IMR-90 (cell line): ENCODE measurements at regions not wholly inside any gene's neighbourhood (a gene's known extent, or its start where the extent isn't known, plus 50 kb on each side); places are given as distances from the start of the nearest gene placed in this dataset.

ENCODE experiments used
- ATAC-seq: fragments of 200-7000 bp; cut with Tn5 transposase; 2 replicates; pipeline ENCODE4 v1.9.1; 2020; ENCODE audit warnings: low read depth, mild to moderate bottlenecking, moderate library complexity
- BruUV-seq: library from RNA; stranded (reverse); fragments of 400-500 nt; replicated peaks from 2 replicates; lab custom pipeline; 2021; lab: Mats Ljungman, UMichigan
- CTCF ChIA-PET: fragments of 300-600 bp; formaldehyde crosslinking; extraction: SDS; loops from one replicate; lab custom pipeline; 2021; ENCODE audit warnings: antibody characterized with exemption; lab: Yijun Ruan, JAX
- POLR2A ChIA-PET: fragments of 300-600 bp; sonication (Branson Sonifier 250); formaldehyde crosslinking; loops from one replicate; lab custom pipeline; 2022; ENCODE audit warnings: antibody characterized with exemption; ENCODE audit not compliant: unreplicated experiment; lab: Charles Lee
- DNase-seq: peaks from one replicate; pipeline ENCODE4 v3.0.0; 2013
- H2AFZ ChIP-seq: replicated peaks from 2 replicates; pipeline ENCODE3; 2013; ENCODE audit warnings: low read length, mild to moderate bottlenecking; ENCODE audit not compliant: poor library complexity
- H2AK5ac ChIP-seq: 2 replicates; pipeline ENCODE4 v1.6.1; 2013; ENCODE audit warnings: low read depth, low read length, inconsistent platforms
- H2AK9ac ChIP-seq: replicated peaks from 2 replicates; pipeline ENCODE3; 2013; ENCODE audit warnings: mild to moderate bottlenecking, low read depth, low read length, moderate library complexity; ENCODE audit not compliant: poor library complexity
- H2BK120ac ChIP-seq: 2 replicates; pipeline ENCODE4 v1.6.1; 2013; ENCODE audit warnings: low read depth, low read length, inconsistent platforms
- H2BK15ac ChIP-seq: 3 replicates; pipeline ENCODE4 v1.6.1; 2013; ENCODE audit warnings: low read depth, low read length, inconsistent platforms
- H2BK20ac ChIP-seq: 2 replicates; pipeline ENCODE4 v1.6.1; 2013; ENCODE audit warnings: low read depth, mild to moderate bottlenecking, inconsistent platforms, low read length, moderate library complexity
- H2BK5ac ChIP-seq: 2 replicates; pipeline ENCODE4 v1.6.1; 2013; ENCODE audit warnings: mild to moderate bottlenecking, low read depth, low read length, inconsistent platforms; ENCODE audit not compliant: poor library complexity, severe bottlenecking
- H3K14ac ChIP-seq: replicated peaks from 2 replicates; pipeline ENCODE4 v1.6.1; 2013; ENCODE audit warnings: low read depth, low read length, inconsistent platforms
- H3K18ac ChIP-seq: 2 replicates; pipeline ENCODE4 v1.6.1; 2013; ENCODE audit warnings: low read depth, low read length, control low read depth
- H3K23ac ChIP-seq: 2 replicates; pipeline ENCODE4 v1.6.1; 2013; ENCODE audit warnings: low read depth, low read length, inconsistent platforms
- H3K27ac ChIP-seq: 2 replicates; pipeline ENCODE4 v1.5.1; 2013; ENCODE audit warnings: mild to moderate bottlenecking, control low read depth, low read length; ENCODE audit not compliant: insufficient read depth
- H3K27me3 ChIP-seq: 2 replicates; pipeline ENCODE4 v1.6.1; 2013; ENCODE audit warnings: low read length; ENCODE audit not compliant: control insufficient read depth, insufficient read depth
- H3K36me3 ChIP-seq: 2 replicates; pipeline ENCODE4 v1.6.1; 2013; ENCODE audit warnings: low read length, mixed read lengths; ENCODE audit not compliant: control insufficient read depth, insufficient read depth
- H3K4ac ChIP-seq: 2 replicates; pipeline ENCODE4 v1.6.1; 2013; ENCODE audit warnings: low read depth, low read length, inconsistent platforms
- H3K4me1 ChIP-seq: 2 replicates; pipeline ENCODE4 v1.6.1; 2013; ENCODE audit warnings: low read length, mixed read lengths; ENCODE audit not compliant: control insufficient read depth, insufficient read depth
- H3K4me2 ChIP-seq: 2 replicates; pipeline ENCODE4 v1.6.1; 2013; ENCODE audit warnings: low read depth, mild to moderate bottlenecking, control low read depth, low read length, moderate library complexity
- H3K4me3 ChIP-seq: 2 replicates; pipeline ENCODE4 v1.5.1; 2013; ENCODE audit warnings: low read depth, mild to moderate bottlenecking, control low read depth, low read length, moderate library complexity; ENCODE audit not compliant: insufficient read depth
- H3K56ac ChIP-seq: 2 replicates; pipeline ENCODE4 v1.6.1; 2013; ENCODE audit warnings: low read length, inconsistent platforms; ENCODE audit not compliant: insufficient read depth; ENCODE audit errors: extremely low read depth
- H3K79me1 ChIP-seq, 2 experiments: 2 replicates each; pipeline ENCODE4 v1.6.1; 2013; ENCODE audit warnings: low read length in 2 of 2, inconsistent platforms in 1 of 2, low read depth in 1 of 2
- H3K9ac ChIP-seq: 2 replicates; pipeline ENCODE4 v1.6.1; 2013; ENCODE audit warnings: low read depth, low read length, control low read depth
- H3K9me1 ChIP-seq: 2 replicates; pipeline ENCODE4 v1.6.1; 2013; ENCODE audit warnings: low read length, inconsistent platforms; ENCODE audit not compliant: insufficient read depth
- H3K9me3 ChIP-seq: 2 replicates; pipeline ENCODE4 v1.6.1; 2013; ENCODE audit warnings: low read length; ENCODE audit not compliant: control insufficient read depth, insufficient read depth
- H4K20me1 ChIP-seq: 2 replicates; pipeline ENCODE4 v1.6.1; 2013; ENCODE audit warnings: low read length, inconsistent platforms; ENCODE audit not compliant: insufficient read depth
- H4K5ac ChIP-seq: 2 replicates; pipeline ENCODE4 v1.6.1; 2013; ENCODE audit warnings: mild to moderate bottlenecking, low read depth, low read length, control low read depth
- H4K8ac ChIP-seq, 2 experiments: 2 replicates each; pipeline ENCODE4 v1.6.1; 2013; ENCODE audit warnings: low read depth in 2 of 2, low read length in 2 of 2, control low read depth in 1 of 2, inconsistent platforms in 1 of 2
- H4K91ac ChIP-seq: 2 replicates; pipeline ENCODE4 v1.6.1; 2013; ENCODE audit warnings: low read depth, low read length, inconsistent platforms; ENCODE audit not compliant: insufficient read depth
- BHLHE40 ChIP-seq: fragments of 150-350 bp; IDR thresholded peaks from 2 replicates; pipeline ENCODE4 v1.6.1; 2016; ENCODE audit warnings: mild to moderate bottlenecking, low read depth, low read length
- CEBPB ChIP-seq: IDR thresholded peaks from 2 replicates; pipeline ENCODE4 v1.6.1; 2012; ENCODE audit warnings: low read depth, low read length, improper control_type of control experiment
- CHD1 ChIP-seq: IDR thresholded peaks from 2 replicates; pipeline ENCODE4 v1.6.1; 2012; ENCODE audit warnings: low read depth, low read length, improper control_type of control experiment
- FOS ChIP-seq: fragments of 150-350 bp; IDR thresholded peaks from 2 replicates; pipeline ENCODE4 v1.6.1; 2016; ENCODE audit warnings: low read depth, low read length
- NFE2L2 ChIP-seq: fragments of 150-350 bp; IDR thresholded peaks from 2 replicates; pipeline ENCODE4 v1.6.1; 2016; ENCODE audit warnings: low read depth, mild to moderate bottlenecking, low read length
- RAD21 ChIP-seq: IDR thresholded peaks from 2 replicates; pipeline ENCODE4 v1.6.1; 2012; ENCODE audit warnings: low read length, improper control_type of control experiment
- RCOR1 ChIP-seq: IDR thresholded peaks from 2 replicates; pipeline ENCODE4 v1.6.1; 2012; ENCODE audit warnings: mild to moderate bottlenecking, low read length, improper control_type of control experiment; ENCODE audit not compliant: insufficient replicate concordance
- RFX5 ChIP-seq: IDR thresholded peaks from 2 replicates; pipeline ENCODE4 v1.8.0; 2012; ENCODE audit warnings: low read depth, mild to moderate bottlenecking, low read length, moderate library complexity
- WGBS, 2 experiments: methylation state at CpG; one replicate each; pipeline versions ENCODE4 v1.1.5 to v1.1.7; 2013; ENCODE audit warnings: missing lambda C conversion rate in 2 of 2; ENCODE audit not compliant: insufficient read length in 1 of 2; ENCODE audit errors: extremely low coverage in 2 of 2; 5-methylcytosine and 5-hydroxymethylcytosine counted together
- dilution Hi-C: fragments of 300-500 bp; cut with HindIII; formaldehyde crosslinking; loops from one replicate; pipeline ENCODE4 v1.14.3; 2018; ENCODE audit warnings: low sequenced_read_pairs; ENCODE audit not compliant: unreplicated experiment
- in situ Hi-C: fragments of 300-500 bp; cut with MboI; formaldehyde crosslinking; loops from 3 replicates; pipeline ENCODE4 v1.14.3; 2019; ENCODE audit warnings: low sequenced_read_pairs, inconsistent platforms, mixed read lengths
- intact Hi-C: fragments of 100-400 bp; cut with micrococcal nuclease; formaldehyde crosslinking; loops from 2 replicates; pipeline ENCODE4 v1.10.0; 2022
- TF ChIP-seq, protein P1 (sequence below): conservative IDR thresholded peaks from 2 replicates; pipeline ENCODE4 v1.5.1; 2012; ENCODE audit warnings: mild to moderate bottlenecking, low read depth, low read length, improper control_type of control experiment

DNA sequence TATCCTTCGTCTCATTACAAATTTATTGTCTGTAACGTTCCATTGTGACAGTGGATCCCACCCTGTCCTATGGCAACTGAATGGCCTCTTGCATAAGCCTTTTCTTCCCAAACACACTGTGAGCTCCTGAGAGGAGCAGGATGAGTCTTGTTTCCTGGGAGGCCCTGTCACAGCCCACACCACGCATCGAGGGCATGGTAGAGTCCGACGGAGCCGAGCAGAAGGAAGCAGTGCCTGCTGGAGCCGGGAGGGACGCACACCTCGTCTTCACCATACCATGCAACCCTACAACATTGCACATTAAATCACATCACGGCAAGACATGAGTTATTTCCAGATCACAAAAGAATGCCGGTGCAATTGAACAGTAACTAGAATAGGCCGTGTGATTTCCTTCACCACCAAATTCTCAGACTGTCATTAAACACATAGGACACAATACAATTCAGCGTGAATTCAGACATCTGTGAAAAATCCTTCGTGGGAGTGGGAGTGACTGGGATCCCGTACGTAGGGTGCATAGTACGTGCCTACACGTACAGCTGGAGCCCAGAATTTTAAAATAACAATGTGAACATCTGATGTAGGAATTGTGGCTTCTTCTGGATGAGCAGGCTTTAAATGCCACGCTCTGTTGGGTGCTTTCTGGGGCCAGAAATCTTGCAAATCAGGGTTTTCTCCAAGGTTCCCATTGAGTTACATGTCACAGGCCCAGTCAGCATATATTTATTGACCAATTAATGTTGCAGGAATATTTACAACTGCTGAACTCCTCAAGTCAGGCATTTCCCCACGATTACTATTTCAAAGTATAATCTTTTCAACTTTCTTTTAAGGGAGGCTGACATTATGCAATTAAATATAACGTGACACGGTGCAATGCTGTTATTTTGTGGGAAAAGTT lies 201.8 kb downstream of the TTLL2 start:
- Histone ChIP-seq H3K9me1 (no peaks in the 10 kb centered on the region), H3K9ac (no peak overlapping the region), H3K18ac (no peak overlapping the region), H4K5ac (no peak overlapping the region), H2AFZ (no peak overlapping the region), H3K4me1 (no peaks in the 10 kb centered on the region), H2BK20ac (no peak overlapping the region), H3K79me1 (no peaks in the 10 kb centered on the region), H3K23ac (no peak overlapping the region), H2AK5ac (no peak overlapping the region), H3K27me3 (no peaks in the 10 kb centered on the region), H3K4me2 (no peak overlapping the region), H4K8ac (no peak overlapping the region), H4K91ac (no peak overlapping the region), H2AK9ac (no peak overlapping the region), H3K9me3 (peaks cover 44% of the 10 kb centered on the region), H3K4me3 (no peak overlapping the region), H2BK15ac (no peak overlapping the region), H2BK120ac (no peak overlapping the region), H3K4ac (no peak overlapping the region), H3K56ac (no peak overlapping the region), H2BK5ac (no peak overlapping the region), H3K36me3 (no peaks in the 10 kb centered on the region), H4K20me1 (no peaks in the 10 kb centered on the region), H3K14ac (no peak overlapping the region), H3K27ac (no peak overlapping the region)
- no TSS peak for BruUV-seq
- TF ChIP-seq CEBPB (no peak), RFX5 (no peak), BHLHE40 (no peak), RCOR1 (no peak), NFE2L2 (no peak), RAD21 (no peak), CHD1 (no peak), FOS (no peak)
- TF ChIP-seq, protein P1, sequence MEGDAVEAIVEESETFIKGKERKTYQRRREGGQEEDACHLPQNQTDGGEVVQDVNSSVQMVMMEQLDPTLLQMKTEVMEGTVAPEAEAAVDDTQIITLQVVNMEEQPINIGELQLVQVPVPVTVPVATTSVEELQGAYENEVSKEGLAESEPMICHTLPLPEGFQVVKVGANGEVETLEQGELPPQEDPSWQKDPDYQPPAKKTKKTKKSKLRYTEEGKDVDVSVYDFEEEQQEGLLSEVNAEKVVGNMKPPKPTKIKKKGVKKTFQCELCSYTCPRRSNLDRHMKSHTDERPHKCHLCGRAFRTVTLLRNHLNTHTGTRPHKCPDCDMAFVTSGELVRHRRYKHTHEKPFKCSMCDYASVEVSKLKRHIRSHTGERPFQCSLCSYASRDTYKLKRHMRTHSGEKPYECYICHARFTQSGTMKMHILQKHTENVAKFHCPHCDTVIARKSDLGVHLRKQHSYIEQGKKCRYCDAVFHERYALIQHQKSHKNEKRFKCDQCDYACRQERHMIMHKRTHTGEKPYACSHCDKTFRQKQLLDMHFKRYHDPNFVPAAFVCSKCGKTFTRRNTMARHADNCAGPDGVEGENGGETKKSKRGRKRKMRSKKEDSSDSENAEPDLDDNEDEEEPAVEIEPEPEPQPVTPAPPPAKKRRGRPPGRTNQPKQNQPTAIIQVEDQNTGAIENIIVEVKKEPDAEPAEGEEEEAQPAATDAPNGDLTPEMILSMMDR = no peak
- DNase-seq = no peak
- dilution Hi-C loops = no loop called here
- in situ Hi-C loops = no loop called here
- intact Hi-C loops = no loop called here
- ChIA-PET CTCF (no interaction called here), POLR2A (no interaction called here)
- ATAC-seq = no peak
- 42% methylated on average over 4 of the region's 23 CpGs; no CpG with 5 or more reads in 1 of the 2 experiments for WGBS, 2 experiments
